ENCODE measurements at regions not wholly inside any gene's neighbourhood (a gene's known extent, or its start where the extent isn't known, plus 50 kb on each side); places are given as distances from the start of the nearest gene placed in this dataset.

DNA sequence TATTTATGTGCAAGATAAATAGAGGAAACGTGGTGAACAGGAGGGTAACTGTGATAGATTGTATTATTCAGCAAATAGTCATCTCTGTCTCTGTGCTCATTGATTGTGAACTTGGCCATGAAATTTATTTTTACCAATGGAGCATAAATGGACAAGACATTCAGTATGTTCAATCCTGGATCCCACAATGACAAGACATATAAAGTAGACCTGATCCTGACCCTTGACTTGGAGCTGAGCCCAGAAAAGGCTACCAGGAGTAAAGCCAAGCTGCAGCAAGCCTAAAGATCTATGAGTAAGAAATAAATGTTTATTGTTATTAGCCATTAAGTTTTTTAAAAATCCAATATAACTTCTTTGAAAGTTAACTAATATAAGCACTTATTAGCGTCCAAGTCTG is 531.2 kb downstream of the PIK3C3 start:
- Histone ChIP-seq H3K27ac (no peak overlapping the region), H3K4me1 (no peaks in the 10 kb centered on the region), H3K27me3 (no peaks in the 10 kb centered on the region), H3K9me3 (no peaks in the 10 kb centered on the region), H3K36me3 (no peaks in the 10 kb centered on the region), H3K4me3 (no peak overlapping the region)
- DNase-seq (peak in 1 of 3 donors; percentile 46), ATAC-seq (peak in 2 of 4 donors; percentile 39 to 77)
- intact Hi-C loops (cut with DNase I), result no loop called here
- WGBS (ENCODE audit: insufficient coverage, low coverage, low lambda C conversion rate, missing lambda C conversion rate), result 32% methylated on average over 2 of the region's 2 CpGs
- TF ChIP-seq CTCF (IDR thresholded peaks at IDR 0.05), result no peak
- TF ChIP-seq POLR2A (IDR thresholded peaks at IDR 0.05), result no peak

DNA sequence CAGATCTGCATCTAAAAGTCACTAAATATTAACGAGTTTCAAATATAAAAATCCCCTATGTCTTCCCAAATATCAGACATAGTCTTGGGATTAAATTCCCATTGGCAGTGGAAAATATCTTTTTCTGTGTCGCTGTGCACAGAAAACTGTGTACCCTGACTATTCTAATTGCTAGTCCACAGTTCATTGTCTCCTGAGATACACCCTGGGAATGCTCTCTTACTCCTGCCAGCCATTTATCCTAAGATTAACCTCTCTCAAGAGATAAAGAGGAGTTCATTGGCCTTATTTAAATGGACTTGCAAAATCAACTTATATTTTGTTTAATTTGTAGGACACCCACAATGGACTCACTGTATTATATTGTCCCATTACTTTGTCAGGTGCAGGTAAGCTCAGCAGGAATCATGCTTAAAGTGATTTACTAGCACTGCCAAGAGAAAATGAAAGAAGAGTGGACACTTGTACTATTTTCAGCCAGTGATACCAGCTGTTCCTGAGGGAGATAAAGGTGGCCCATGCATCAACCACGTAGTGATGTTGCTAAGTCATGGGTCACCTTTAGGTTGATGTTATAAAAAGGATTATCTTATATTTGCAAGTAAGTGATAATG is 553.8 kb downstream of the PIK3C3 start:
- H3K9me3 ChIP-seq, result no peaks in the 10 kb centered on the region
- H3K27me3 ChIP-seq, result no peaks in the 10 kb centered on the region
- TF ChIP-seq POLR2A (IDR thresholded peaks at IDR 0.05) (no peak), CTCF (IDR thresholded peaks at IDR 0.05) (no peak)
- intact Hi-C loops (cut with DNase I), result no loop called here
- peak in 2 of 4 donors; percentile 58 to 63 for ATAC-seq
- H3K4me3 ChIP-seq, result no peak overlapping the region
- no peaks in the 10 kb centered on the region for H3K36me3 ChIP-seq
- DNase-seq, result no peak
- peaks cover 0 to 13% (median 0%) of the 10 kb centered on the region in 4 donors for H3K4me1 ChIP-seq
- WGBS (ENCODE audit: insufficient coverage, low coverage, low lambda C conversion rate, missing lambda C conversion rate), result 23% methylated on average over 2 of the region's 3 CpGs
- no peak overlapping the region for H3K27ac ChIP-seq

DNA sequence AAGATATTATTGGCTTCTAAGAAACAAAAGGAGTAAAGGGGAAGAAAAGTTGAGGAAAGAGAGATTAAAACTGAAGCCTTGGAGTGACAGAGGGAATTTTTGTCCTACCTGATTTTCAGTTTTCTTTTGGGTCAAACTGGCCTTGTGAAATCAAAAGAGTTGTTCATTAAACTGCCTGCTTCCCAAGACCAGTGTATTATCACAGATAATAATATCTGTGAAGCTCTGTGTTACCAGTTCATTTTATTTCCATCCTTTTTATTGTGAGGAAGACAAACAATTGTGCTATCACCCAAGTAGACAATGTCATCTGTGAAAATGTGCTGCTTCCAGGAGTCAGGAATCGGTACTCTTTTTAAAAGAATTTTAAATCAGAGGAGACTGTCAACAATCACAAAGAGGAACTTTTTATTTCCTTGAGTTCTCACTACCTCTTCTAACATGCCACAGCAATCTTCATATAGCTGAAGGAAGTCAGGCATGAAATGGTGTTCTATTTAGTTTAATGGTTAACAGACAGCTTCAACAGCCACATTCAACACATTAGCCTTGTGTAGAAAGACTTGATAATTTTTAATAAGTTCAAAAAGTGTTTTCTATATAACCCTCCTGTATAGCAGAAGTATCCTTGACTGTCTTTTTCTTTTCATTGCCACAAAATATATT is 554.8 kb downstream of the PIK3C3 start:
- 78% methylated on average over 1 of the region's 1 CpG for WGBS (ENCODE audit: insufficient coverage, low coverage, low lambda C conversion rate, missing lambda C conversion rate)
- peaks cover 0 to 17% (median 0%) of the 10 kb centered on the region in 4 donors for H3K4me1 ChIP-seq
- no peak overlapping the region for H3K27ac ChIP-seq
- peak in 2 of 4 donors; percentile 52 to 53 for ATAC-seq
- no peaks in the 10 kb centered on the region for H3K27me3 ChIP-seq
- intact Hi-C loops (cut with DNase I), result no loop called here
- no peak for DNase-seq
- no peaks in the 10 kb centered on the region for H3K9me3 ChIP-seq
- H3K4me3 ChIP-seq, result no peak overlapping the region
- TF ChIP-seq CTCF (IDR thresholded peaks at IDR 0.05) (no peak), POLR2A (IDR thresholded peaks at IDR 0.05) (no peak)
- no peaks in the 10 kb centered on the region for H3K36me3 ChIP-seq

GRCh38 chr18:42510540-42510939 is 555.5 kb downstream of the PIK3C3 start:
- Histone ChIP-seq H3K27me3 (no peaks in the 10 kb centered on the region), H3K4me3 (no peak overlapping the region), H3K9me3 (no peaks in the 10 kb centered on the region), H3K27ac (no peak overlapping the region), H3K36me3 (no peaks in the 10 kb centered on the region), H3K4me1 (peaks cover 0 to 17% (median 0%) of the 10 kb centered on the region in 4 donors)
- intact Hi-C loops (cut with DNase I), result no loop called here
- DNase-seq (no peak), ATAC-seq (no peak)
- TF ChIP-seq POLR2A (IDR thresholded peaks at IDR 0.05) (no peak), CTCF (IDR thresholded peaks at IDR 0.05) (no peak)
